Activated CD4-positive, alpha-beta T cell treated with anti-CD3 and anti-CD28 coated beads, Interleukin-10, Interleukin-2, amounts not matched to agents 100 ng/mL and 50 ng/mL, durations not matched to agents 16 hours and 8 hours (primary cell): ENCODE measurements at regions not wholly inside any gene's neighbourhood (a gene's known extent, or its start where the extent isn't known, plus 50 kb on each side); places are given as distances from the start of the nearest gene placed in this dataset.

Experiments
- DNase-seq: peaks from one replicate; pipeline ENCODE4 v3.0.0-alpha.2; 2020

DNA sequence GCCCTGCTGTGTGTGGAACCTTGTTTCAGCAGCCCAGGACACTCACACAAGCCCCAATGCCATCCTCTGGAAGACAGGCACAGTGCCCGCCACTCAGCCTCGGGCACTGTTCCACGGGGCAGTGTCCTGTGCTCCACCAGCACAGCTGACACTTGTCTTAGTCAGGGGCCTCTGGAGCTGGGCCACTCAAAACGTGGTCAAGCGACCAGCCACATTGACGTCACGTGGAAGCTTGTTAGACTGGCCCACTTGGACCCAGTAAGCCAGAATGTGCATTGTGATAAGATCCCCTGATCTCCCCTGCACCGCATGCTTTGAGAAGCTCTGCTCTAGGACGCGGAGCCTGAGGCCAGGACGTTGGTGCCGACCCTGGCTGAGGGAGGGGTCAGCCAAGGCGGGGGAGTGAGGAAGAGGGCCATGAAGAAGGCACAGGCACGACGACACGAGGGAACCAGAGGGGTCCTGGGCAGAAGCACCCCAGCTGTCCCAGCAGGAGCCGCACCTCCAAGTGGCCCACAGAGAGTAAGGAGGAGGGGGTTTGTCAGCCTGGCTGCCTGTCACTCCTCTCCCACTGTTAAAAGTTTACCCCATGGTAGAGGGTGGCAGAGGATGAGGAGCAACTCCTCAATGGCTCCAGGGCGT is 64.6 kb downstream of the LINC01488 start:
- no peak for DNase-seq

DNA sequence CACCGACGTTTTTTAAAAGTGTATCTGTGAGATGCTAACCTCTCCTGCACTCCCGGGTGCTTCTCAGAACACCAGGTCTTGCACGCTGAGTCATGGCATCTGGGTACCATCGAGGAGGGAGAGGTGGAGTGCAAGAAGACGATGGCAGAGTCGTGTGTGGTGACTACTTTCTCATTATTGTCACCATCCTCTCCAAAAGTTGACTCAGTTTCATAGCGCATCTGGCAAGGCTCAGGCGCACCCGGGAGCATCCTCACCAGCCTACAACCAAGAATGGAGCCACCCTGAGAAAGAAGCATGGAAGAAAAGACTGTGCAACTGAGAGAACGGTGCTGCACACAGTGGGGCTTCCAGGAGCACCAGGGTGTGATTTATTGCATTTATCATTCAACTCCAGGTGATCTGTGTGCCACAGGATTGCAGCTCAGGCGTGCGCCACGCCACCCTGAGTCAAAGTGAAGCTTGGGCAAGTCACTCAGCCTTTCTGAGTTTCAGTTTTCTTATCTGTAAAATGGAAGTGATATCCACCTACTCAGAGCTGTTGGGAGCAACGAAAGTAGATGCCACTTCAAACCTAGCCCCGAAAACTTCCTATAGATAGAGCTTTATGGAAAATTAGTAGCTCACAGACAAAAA is 65.4 kb downstream of the LINC01488 start:
- DNase-seq: peak; percentile 83

DNA sequence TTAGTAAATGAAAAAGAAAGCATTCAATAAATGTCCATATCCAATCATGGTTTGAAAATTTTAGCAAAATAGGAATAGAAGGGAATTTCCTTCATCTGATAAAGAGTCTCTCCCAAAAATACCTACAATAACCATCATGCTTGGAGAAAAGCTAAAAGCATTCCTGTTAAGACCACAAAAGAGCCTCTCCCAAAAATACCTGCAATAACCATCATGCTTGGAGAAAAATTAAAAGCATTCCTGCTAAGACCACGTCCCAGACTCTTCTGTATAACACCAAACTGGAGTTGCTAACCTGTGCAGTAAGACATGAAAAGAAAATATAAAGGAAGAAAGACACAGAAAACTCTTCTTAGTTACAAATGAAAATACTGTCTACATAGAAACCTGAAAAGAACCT is 69.4 kb downstream of the LINC01488 start:
- DNase-seq: no peak

DNA sequence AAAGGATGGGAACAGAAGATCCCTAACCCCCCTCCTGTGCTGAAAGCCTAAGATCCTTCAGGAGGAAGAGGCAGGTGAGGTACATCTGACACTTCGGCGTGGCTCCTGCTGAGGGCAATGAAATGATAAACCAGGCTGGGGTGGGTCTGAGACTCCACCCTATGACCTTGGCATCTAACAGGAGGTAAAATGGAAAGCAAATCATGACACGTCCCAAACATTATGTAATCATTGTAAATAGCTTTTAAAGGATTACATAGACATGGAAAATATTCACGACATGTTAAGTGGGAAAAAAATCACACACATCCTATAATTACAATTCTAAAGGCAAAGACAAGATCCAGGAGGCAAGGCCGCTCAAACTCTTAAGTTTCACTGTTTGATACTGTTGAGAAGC is 70.5 kb downstream of the LINC01488 start:
- DNase-seq: no peak

DNA sequence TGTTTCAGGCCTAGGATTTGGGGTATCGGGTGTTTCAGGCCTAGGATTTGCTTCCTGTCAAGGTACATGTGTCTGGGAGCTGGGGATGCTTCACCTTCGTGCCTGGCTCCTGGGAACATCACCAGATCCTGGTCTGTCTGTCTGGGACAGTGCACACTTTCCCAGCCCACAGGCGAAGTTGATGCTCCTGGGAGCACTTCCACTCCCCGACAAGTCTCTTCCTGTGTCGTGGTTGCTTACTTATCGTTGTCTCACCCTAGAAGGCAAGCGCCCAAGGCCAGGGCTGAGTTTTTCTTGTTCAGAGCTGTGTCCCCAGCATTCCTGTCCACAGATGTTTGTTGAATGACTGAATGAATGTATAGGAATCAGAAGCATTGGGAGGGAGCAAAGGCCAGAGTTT is 71.5 kb downstream of the LINC01488 start:
- no peak for DNase-seq

DNA sequence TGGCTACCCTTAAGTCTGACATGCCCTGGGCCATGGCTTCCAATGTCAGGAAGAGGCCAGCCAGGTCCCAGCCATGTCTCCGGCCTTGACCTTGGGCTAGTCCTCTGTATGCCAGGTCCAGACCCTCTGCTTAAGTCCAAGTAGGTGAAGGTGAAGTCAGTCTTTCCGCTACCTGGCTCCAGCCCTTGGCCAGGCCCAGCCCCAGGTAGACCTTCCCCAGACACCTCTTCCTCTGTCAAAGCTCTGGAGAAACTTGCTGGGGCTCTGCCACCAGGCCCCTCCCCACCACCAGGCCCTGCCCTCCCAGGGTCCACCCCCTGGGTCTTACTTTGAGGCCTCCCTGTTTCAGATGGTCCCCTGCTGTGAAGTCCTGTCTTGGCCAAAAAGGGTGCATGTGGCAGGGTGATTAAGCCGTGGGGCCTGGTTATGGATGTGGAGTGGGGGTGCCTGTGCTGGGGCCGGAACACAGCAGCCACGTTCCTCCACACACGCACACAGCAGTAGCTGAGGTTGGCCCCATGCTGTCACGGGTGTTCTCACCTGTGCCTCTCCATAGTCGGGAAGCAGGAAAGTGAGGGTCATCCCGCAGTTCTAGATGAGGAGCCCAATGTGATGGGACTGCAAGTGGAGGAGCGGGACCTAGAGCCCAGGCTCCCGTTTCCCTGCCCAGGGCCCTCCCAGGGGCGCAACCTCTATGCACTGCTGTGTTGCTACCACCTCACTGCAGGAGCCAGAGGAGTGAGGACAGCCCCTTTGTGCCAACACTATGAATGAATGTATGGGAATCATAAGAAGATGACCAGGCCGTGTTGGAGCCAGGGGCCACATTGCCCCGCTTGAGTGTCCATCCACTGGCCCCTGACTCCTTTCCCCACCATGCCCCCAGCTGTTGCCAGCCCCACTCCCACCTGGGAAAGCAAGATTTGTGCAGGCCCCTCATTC is 72.2 kb downstream of the LINC01488 start:
- no peak for DNase-seq

DNA sequence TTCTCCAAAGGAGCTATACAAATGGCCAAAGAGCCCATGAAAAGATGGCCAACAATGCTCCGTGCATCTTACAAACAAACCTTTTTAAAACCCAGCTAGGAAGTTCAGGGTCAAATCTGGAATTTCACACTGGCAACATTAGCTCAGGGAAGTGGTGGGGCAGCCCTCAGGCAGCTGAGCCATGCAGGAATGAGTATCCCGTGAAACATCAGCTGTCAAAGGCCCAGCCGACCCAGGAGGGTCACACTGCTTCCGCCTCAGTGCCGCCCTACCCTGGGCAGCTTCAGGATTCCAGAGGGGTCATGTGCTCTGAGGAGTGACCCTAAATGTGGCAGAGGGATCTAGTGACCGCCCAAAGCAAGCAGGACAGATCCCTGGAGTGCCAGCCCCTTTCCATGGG is 73.4 kb downstream of the LINC01488 start:
- DNase-seq: no peak

DNA sequence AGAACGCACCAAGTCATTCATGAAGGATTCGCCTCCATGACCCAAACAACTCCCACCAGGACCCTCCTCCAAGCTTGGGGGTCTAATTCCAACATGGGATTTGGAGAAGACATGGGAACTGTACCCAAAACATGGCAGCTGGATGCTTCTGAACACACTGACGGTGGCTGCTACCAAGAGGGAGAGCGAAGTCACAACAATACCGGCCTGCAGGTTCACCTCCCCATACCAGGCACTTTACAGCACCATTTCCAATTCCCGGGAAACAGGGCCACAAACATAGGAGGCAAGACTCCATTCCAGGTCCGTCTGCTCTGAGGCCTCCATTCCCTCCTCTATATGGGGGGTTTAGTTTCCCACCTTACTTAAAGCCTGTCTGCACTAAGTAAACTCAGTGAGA is 75.8 kb downstream of the LINC01488 start:
- DNase-seq: no peak

DNA sequence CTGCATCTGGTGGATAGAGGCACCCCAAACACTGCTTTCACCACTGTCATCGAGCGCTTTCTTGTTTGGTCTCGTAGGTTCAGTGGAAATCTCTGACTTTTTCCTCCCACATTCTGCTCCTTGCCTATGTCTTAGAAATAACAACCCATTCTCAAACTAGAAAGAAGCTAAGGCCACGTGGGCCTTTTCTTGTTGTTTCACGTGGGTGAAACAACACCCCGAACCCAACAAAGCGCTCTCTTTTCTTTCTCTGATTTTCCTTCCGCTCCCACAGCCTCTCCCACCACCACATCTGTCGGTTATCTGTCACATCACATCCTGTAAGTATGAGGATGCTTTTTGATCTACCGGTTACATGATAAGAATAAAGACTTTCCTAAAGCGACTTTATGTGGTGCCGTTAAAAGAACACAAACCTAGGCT is 77.1 kb downstream of the LINC01488 start:
- peak; percentile 17 for DNase-seq

DNA sequence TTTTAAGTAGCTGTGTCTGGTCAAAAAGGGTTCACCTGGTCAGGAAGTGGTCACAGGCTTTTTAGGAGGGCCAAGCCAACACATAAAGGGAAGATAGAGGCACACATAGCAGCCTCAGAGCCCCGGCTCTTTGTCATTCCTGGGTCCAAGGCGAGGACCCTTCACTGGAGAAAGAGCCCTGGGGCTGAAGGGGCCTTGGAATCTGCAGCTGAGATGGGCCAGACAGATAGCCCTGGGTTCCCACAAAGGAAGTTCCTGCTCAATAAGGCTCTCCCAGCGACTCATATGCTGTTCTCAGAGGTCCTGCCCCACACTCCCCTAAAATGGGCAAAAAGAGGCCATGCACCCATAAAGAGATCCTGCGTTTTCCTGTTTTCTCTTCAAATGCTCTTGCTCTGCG is 77.7 kb downstream of the LINC01488 start:
- DNase-seq: no peak

DNA sequence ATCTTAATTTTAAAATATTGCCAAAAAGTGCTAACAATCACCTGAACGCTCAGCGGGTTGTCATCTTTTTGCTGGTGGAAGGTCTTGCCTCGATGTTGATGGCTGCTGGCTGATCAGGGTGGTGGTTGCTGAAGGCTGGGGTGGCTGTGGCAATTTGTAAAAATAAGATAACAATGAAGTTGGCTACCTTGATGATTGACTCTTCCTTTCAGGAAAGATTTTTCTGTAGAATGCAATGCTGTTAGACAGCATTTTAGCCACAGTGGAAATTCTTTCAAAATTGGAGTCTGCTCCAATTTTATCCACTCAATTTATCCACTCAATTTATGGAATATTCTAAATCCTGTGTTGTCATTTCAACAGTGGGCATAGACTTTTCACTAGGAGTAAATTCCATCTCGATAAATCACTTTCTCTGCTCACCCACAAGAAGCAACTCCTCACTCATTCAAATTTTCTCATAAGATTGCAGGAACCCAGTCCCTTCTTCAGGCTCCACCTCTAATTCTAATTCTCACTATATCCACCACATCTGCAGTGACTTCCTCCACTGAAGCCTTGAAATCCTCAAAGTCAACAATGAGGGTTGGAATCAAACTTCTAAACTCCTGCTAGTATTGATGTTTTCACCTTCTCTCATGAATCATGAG is 78.8 kb downstream of the LINC01488 start:
- DNase-seq: no peak

DNA sequence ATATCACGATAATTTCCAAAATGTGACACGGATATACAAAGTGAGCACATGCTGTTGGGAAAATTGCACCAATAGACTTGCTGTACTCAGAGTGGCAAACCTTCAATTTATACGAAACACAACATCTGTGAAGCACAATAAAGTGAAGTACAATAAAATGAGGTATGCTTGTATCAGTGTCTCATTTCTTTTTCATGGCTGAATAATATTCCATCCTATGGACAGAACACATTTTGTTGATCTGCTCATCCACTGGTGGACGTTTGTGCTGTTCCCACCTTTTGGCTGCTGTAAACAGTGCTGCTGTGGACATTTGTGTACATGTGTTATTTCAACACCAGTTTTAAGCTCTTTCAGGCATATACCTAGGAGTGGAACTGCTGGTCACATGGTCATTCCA is 78.7 kb upstream of the CCND1 start:
- DNase-seq: no peak

DNA sequence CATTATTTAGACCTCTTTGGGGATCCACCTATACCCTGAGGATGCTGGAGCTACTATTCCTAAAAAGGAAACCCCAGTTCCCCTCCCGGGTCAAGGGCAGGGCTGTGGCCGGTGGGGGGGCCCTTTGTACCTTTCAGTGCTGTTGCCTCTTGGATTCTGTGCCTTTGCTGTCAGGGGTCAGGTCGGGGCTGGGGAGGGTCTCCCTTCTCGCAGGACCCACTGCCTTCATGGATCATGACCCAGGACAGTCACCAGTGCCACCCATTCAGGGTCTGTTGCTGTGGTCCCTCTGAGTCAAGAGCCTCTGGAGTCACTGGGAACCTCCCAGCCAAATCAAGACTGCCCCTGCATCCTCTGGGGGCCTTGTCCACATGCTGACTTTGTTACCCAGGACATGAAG is 78.1 kb upstream of the CCND1 start:
- DNase-seq: no peak

DNA sequence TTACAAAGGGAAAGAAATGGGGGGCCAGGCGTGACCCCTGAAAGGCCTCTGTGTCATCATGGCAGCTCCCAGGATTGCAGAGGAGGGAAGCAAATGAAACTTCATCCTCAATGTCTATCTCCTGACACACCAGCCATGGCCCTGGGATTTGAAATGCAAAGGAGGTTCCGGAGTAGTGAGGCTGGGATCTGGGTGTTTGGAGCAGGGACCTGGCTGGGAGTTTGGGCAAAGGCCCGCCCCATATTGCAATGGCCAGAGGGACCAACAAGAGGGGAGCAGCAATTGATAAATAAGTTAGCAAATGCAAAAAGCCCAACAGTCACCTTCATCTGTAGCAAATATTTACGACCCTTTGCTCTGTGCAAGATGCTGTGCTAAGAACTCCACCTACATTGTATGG is 77.7 kb upstream of the CCND1 start:
- DNase-seq: no peak

DNA sequence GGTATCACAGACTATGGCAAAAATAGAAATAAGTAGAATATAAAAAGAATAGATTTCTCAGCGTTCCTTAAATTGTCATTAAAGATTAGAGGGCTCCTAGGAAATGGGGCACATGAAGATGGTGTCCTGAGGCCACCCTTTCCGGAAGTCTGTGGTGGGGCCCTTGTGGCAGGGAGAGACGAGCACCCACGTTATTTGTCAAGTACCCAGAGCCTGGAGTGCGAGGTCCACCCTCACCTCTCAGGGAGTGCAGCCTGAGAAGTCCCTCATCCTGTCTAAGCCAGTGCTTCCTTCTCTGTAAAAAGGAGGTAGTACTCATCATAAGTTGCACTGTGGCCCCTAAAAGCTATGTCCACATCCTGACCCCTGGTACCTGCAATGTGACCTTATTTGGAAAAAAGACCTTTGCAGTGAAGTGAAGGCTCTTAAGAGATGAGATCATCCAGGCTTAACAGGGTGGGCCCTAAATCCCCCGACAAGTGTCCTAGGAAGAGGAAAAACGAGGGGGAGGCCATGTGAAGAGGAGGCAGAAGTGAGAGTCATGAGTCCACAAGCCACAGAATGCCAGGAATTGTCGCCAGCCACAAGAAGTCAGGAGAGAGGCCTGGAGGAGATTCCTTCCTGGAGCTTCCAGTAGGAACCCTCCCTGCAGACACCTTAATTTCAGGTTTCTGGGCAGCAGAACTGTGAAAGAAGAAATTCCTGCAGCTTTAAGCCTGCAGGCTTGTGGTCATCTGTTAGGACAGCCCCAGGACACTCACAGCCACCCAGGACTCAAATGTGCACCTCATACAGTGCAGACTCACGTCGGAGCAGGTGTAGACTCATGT is 76.8 kb upstream of the CCND1 start:
- DNase-seq: no peak

DNA sequence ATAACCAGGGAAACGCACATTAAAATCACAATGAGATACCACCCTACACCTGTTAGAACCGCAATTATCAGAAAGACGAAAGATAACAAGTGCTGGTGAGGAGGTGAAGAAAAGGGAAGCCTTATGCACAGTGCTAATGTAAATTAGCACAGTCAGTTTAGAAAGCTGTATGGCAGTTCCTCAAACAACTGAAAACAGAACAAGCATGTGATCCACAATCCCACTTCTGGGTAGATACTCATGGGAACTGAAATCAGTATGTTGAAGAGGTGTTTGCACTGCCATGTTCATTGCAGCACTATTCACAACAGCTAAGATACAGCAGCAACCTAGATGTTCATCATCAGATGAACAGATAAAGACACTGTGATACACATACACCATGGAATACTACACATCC is 75.0 kb upstream of the CCND1 start:
- no peak for DNase-seq

DNA sequence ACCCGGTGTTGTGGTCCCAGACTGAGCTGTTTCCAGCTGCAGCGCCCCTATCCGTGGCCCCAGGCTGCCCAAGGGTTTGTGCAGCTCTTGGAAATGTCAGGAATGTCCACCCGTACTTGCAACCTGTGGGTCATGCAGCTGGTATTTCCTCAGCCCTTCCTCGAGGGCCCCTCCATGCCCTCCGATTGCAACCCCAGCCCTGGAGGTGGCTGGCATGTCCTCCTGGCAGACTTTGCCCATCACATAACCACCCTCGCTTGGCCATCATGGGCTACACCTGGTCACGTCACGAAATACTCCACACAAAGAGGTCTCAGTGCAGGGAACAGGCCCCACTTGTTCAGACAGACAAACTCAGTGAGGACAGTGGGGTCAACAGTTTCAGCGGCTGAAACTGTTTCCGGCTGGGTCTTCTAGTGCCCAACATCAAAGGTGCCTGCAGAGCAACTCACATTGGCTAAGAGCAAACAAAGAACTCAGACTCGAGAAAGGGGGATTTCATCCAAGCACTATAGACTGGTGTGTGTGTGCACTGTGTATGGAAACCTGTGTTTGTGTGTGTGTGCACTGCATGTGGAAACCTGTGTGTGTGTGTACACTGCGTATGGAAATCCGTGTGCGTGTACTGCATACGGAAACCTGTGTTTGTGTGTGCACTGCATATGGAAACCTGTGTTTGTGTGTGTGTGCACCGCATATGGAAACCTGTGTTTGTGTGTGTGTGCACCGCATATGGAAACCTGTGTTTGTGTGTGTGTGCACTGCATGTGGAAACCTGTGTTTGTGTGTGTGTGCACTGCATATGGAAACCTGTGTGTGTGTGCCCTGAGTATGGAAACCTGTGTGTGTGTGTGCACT is 72.8 kb upstream of the CCND1 start:
- no peak for DNase-seq

DNA sequence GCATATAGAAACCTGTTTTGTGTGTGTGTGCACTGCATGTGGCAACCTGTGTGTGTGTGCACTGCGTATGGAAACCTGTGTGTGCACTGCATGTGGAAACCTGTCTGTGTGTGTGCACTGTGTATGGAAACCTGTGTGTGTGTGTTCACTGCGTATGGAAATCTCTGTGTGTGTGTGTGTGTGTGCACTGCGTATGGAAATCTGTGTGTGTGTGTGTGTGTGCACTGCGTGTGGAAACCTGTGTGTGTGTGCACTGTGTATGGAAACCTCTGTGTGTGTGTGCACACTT is 72.2 kb upstream of the CCND1 start:
- no peak for DNase-seq

DNA sequence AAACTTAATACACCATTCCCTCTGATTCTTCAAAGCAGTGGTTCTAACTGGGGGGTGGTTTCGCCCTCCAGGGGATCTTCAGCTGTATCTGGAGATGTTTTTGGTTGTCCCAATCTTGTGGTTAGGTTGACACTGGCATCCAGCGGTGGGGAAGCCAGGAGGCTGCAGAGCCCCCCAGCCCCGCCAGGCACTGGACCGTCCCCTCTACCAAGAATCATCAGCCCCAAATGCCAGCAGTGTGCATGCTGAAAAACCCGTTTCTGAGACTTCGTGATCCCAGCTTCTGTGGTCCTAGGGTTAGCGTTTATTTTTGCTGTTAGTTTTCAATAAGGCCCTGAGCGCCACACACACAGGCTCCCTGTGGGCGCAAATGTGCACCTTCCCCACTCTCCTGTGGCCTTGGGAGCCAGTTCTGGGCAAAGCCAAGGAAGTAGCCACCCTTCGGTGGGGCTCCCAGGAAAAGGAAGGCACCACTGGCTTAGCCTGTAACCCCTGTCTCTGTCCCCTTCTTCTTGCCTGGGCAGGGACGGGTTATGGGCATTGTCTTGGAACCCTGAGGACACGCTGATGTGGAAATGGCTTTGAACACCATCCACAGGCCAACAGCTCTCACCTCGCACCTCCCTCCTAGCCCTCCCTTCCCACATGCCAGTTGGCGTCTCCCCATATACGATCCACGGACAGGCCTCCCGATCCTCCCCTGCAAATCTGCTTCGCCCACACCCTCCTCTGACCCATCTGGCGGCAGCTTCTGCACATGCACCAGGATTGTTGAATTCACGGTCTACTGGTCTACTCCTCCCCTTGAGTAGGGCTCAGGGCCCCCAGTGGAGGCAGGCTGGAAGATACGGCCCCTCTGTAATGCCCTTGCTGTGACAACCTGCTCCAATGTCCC is 71.4 kb upstream of the CCND1 start:
- DNase-seq: no peak

DNA sequence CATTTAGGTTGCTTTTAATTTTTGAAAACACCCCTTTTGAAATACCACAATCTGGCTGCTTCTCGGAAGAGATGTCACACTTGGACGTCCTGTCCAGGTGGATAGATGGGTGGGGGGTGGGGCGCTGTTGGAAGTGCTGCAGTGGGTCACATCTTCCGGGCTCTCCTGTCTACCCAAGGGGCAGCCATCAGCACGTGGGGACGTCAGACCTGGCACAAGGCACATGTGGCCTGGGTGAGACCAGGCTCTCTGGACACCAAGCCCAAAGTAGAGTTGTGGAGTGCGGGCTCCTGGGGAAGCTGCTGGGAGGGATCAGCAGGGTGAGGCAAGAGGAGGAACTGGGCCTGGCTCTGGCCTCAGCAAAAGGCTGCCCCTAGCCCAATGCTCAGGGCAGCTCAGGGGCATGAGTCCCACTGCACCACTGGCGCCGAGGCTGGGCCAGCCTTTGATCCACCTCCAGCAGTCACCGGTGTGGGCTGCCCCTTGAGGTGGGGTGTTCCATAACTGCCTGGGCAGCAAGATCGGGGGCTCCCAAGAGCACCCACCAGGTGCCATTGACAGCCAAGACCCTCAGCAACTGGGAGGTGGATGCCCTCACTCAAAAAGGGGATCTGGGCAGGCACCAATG is 68.6 kb upstream of the CCND1 start:
- DNase-seq: no peak
